Left forelimb (tissue), 1 donor: ENCODE measurements at regions not wholly inside any gene's neighbourhood (a gene's known extent, or its start where the extent isn't known, plus 50 kb on each side); places are given as distances from the start of the nearest gene placed in this dataset.

Experiments
- DNase-seq: peaks from one replicate; pipeline ENCODE4 v3.0.0-alpha.2; 2018; ENCODE audit warnings: low spot score

- no peak for DNase-seq
Observed at GRCh38 chr6:8513174-8513573, 77.8 kb upstream of the SLC35B3 start.

- no peak for DNase-seq
Observed at GRCh38 chr6:8507286-8507685, 71.9 kb upstream of the SLC35B3 start.

- DNase-seq: no peak
Observed at GRCh38 chr6:8506126-8506525, 70.8 kb upstream of the SLC35B3 start.

GRCh38 chr6:8499540-8499939 lies 64.2 kb upstream of the SLC35B3 start:
- no peak for DNase-seq

- DNase-seq: no peak
Observed at GRCh38 chr6:8494730-8495129, 59.4 kb upstream of the SLC35B3 start.

- DNase-seq: no peak
Observed at GRCh38 chr6:8492536-8493133, 57.3 kb upstream of the SLC35B3 start.
